WI38 (cell line): ENCODE measurements at regions not wholly inside any gene's neighbourhood (a gene's known extent, or its start where the extent isn't known, plus 50 kb on each side); places are given as distances from the start of the nearest gene placed in this dataset.

Experiments
- H3K4me3 ChIP-seq: 2 replicates; pipeline ENCODE4 v1.5.1; 2011; ENCODE audit warnings: low read depth, mild to moderate bottlenecking, control low read depth, low read length
- CTCF ChIP-seq: IDR thresholded peaks from 2 replicates; pipeline ENCODE4 v1.5.1; 2012; ENCODE audit warnings: low read depth, mild to moderate bottlenecking, control low read depth, low read length

DNA sequence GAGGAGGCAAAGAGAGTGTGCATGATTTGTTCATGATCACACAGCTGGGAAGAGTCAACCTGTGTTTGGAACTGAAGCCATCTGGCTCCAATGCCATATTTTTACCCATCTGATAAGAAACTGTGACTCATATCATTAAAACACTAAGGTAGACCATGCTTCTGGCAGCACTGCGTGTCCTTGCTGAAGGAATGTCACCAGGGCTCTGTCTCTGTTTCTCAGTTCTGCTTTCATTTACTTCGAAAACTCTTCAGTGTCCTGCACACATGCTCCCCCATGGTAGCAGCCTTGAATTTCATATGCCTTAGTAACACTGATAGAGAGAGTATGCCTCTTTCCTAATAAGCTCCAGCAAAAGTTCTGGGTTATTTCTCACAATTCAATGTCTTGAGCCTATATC lies 830.4 kb downstream of the DCDC2C start:
- TF ChIP-seq CTCF = no peak
- no peak overlapping the region for H3K4me3 ChIP-seq

- no peak for TF ChIP-seq CTCF
- no peak overlapping the region for H3K4me3 ChIP-seq
Measured at GRCh38 chr2:4539121-4539520, 835.7 kb downstream of the DCDC2C start.

- H3K4me3 ChIP-seq = no peak overlapping the region
- TF ChIP-seq CTCF = no peak
Measured at GRCh38 chr2:4549666-4550210, 846.4 kb downstream of the DCDC2C start.

- TF ChIP-seq CTCF = no peak
- H3K4me3 ChIP-seq = no peak overlapping the region
Measured at GRCh38 chr2:4551691-4552474, 848.5 kb downstream of the DCDC2C start.

DNA sequence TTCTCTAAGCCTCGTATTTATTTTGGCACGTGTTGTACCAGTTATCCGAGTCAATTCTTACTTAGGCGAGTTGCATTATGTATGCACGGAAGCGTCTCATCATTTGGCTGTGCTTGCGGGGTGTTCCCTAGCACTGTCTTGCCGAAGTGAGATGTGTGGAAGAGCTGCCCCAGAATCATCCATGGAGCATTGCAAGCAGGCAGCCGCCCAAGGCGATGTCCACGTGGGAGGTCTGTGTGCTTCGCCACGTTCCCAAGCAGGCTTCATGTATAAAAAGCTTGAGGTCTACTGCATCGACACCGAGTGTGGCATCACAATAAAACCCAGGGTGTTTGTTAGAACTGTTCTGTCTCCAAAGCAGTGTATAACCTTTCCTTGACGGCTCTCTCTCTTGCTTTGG lies 849.9 kb downstream of the DCDC2C start:
- no peak overlapping the region for H3K4me3 ChIP-seq
- TF ChIP-seq CTCF = no peak

DNA sequence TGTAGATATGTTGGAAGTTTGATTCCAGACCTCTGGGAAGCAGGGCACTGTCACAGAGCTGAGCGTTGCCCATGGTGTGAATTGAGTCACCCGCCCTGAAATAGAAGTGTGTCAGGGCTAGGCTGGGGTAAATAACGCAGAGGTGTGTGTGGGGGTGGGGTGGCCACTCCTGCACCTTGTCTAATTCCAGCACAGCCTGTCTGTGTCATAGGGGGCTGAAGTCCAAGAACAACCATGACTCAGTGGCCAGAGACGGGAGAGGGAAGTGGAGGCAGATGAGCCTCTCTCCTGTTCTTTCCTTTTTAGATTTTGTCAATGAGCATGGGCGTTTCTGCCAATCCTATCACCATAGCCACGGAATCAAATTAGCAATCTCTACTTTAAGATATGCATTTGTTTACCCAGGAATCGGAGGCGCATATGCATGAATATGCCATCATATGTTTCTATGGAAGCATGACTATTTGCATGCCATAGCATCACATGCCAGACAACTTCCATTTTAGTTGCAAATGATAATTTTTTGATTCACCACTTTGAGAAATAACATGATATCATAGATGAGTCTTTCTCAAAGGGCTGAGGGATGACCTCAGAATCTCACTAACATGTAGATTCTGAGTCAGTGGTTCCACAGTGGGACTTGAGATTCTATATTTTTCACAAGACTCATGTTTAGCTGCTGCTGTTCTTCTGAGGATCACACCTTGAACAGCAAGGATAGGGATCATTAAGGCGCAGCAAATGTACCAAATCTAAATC lies 852.9 kb downstream of the DCDC2C start:
- no peak for TF ChIP-seq CTCF
- no peak overlapping the region for H3K4me3 ChIP-seq

DNA sequence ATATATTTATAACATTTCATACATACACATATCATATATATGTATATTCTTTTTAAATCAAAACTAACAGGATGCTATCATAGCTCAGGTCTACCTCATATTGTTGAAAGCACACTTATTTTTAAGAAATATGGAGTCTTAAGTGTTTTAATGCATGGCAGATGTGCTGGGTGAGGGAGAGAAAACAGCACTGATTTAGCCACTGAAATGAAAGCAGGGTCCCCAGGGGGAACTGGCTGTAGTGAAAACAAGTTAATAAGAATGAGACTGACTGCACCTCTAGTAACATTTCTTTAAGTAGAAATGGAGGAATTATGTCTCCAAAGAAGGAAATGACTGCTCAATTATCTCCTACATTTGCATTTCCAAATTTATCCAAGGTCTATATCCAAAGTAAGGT lies 857.8 kb downstream of the DCDC2C start:
- H3K4me3 ChIP-seq = no peak overlapping the region
- TF ChIP-seq CTCF = no peak
